ENCODE measurements at regions not wholly inside any gene's neighbourhood (a gene's known extent, or its start where the extent isn't known, plus 50 kb on each side); places are given as distances from the start of the nearest gene placed in this dataset.

DNA sequence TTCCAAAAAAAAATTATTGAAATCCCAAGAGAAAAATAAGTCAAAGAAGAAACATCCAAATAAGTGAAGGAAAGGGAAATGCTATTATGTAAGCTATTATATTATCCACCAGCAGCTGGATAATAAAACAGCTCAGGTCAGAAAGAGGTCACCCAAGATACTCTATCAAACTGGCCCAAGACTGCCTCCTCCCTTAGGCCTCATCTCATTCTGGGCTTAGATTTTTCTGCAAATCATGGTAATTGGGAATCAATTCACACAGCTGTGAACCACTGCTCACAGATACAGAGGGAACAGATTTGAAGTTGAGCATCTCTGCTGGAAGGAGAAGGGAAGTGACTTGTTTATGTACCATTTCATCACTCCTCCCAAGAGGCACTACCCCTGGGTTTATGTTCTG lies 294.6 kb upstream of the DPPA4 start:
- no peak for TF ChIP-seq GATA2 (IDR thresholded peaks at IDR 0.05; ENCODE audit: low read depth, low read length)
- no peak for TF ChIP-seq GATA3 (IDR thresholded peaks at IDR 0.05; ENCODE audit: low read depth, low read length)

Data from SH-SY5Y (cell line).